WI38 (cell line): ENCODE measurements at regions not wholly inside any gene's neighbourhood (a gene's known extent, or its start where the extent isn't known, plus 50 kb on each side); places are given as distances from the start of the nearest gene placed in this dataset.

ENCODE experiments used
- H3K4me3 ChIP-seq: 2 replicates; pipeline ENCODE4 v1.5.1; 2011; ENCODE audit warnings: low read depth, mild to moderate bottlenecking, control low read depth, low read length
- CTCF ChIP-seq: IDR thresholded peaks from 2 replicates; pipeline ENCODE4 v1.5.1; 2012; ENCODE audit warnings: low read depth, mild to moderate bottlenecking, control low read depth, low read length

GRCh38 chr10:43863270-43863669 is 214.6 kb upstream of the ZNF32 start:
- no peak for TF ChIP-seq CTCF
- H3K4me3 ChIP-seq = no peak overlapping the region

DNA sequence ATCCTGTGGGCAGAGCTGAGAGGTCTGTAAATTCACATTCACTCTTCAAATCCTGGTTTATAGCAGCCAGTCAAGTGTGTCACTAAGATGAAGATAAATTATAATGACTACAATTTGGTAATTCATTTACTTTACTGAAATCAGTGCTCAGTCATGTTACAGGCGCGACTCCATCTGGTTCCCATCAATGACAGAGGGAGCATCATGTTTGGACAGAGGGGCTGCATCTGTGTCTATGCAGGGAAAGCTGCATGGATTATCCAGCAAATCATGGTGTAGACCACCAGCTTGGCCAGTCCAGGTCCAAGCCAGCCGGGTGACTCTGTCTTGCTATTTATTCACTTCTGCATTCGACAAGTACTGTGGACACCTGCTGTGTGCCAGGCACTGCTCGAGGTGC is 214.1 kb upstream of the ZNF32 start:
- no peak overlapping the region for H3K4me3 ChIP-seq
- TF ChIP-seq CTCF = no peak

DNA sequence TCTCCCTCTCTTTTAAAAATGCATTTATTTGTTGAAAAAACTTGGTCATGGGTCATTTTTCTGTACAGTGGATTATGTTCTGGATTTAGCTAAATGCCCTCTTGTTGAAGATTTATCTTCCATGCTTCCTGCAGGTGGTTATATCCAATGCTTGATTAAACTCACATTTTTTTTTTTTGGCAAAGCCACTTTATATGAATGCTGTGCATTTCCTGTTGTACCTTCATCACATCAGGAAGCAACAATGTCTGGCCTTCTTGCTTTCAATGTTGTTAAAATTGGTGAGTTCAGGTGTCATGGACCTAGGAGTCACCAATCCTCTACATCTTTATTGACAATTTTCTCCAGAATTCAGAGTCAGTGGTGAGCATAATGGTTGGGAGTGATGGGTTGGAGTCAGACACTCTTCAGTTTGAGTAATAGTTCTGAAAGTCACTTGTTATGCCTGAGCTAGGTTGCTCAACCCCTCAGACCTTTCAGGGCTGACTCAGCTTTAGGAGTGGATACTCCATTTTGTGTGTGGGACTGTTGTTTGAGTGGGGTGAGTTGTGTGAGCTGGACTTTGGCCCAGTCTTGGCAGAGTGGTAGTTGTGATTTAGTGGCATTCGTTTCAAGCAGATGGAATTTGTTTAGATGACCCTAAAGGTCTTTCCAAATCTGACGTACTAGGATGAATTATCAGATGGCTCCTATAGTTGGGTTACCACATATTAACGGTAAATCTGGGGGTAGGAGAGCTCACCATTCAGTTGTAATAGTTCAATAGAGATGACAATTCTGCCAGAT is 213.5 kb upstream of the ZNF32 start:
- no peak overlapping the region for H3K4me3 ChIP-seq
- TF ChIP-seq CTCF = no peak

- TF ChIP-seq CTCF = no peak
- H3K4me3 ChIP-seq = no peak overlapping the region
Measured at GRCh38 chr10:43859016-43859525, 210.4 kb upstream of the ZNF32 start.

DNA sequence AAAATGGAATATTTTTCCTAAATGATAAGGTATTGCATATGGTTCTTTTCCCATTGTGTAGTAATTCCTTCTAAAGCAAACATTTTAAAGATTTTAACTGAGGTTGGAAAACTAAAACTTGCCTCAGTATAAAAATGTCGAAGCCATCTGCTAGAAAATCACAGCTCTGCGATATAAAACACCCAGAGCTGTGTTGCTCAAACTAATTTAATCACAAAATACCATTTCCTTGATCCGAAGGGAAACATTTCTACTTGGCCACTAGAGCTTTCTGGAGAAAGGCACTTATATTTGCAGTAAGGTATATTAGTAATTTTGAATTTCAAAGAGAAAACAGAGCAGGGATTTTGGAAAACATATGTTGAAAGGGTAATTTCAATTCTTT is 209.2 kb upstream of the ZNF32 start:
- H3K4me3 ChIP-seq = no peak overlapping the region

DNA sequence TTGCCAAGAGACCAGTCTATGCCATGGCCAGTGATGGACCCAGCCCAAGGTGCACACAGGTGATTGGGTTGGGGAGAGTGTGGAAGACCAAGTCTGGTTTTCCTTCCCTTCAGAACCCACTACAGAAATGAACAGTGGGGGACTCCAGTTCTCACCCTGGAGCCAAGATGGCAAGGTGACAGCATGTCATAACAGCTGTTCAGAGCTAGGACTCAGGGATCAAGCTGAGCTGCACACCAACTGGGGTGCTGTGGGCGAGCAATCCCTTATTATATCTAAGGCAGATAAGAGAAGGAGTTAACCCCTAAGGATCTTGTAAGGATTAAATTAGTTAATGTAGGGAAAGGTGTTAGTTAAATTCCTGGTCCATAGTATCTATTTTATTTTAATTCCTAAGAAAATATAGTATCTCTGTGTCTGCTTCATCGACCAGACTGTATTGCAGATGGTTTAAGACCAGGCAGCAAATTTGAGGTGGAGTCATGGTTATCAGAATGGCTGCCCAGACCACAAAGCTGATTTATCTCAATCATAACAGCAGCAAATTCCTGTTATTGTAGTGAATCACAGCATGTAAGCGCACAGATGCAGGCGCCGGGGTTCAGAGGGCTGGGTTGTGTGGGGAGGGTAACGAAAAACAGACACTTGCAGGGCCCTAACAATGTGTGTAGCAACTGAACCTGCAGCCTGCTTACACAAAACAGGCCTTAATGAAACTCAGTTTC is 208.7 kb upstream of the ZNF32 start:
- TF ChIP-seq CTCF = no peak
- no peak overlapping the region for H3K4me3 ChIP-seq

More for the DNA sequence above, 209.2 kb upstream of the ZNF32 start:
- no peak for TF ChIP-seq CTCF

DNA sequence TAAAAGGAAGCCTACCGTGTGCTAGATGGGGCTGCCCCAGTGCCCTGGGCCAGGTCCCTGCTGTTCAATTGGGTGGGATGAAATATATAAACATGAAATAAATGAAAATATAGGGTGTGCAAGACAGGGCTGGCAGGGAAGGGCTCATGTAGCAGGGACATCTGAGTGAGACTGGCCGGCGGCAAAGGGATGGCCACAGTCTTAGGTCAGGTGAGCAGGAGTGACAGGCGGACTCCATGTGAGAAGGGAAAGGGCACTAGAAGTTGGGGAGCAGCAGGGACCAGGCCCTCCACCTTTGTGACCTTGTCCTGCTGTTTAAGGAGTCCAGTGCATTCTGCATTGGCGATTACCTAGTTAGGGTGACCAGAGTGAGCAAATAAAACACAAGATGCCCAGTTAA is 207.6 kb upstream of the ZNF32 start:
- no peak for TF ChIP-seq CTCF
- no peak overlapping the region for H3K4me3 ChIP-seq
